LNCAP (cell line): ENCODE measurements at regions not wholly inside any gene's neighbourhood (a gene's known extent, or its start where the extent isn't known, plus 50 kb on each side); places are given as distances from the start of the nearest gene placed in this dataset.

Experiments
- CTCF ChIP-seq: fragments of 450-650 bp; IDR thresholded peaks from 2 replicates; pipeline ENCODE4 v1.5.1; 2017; ENCODE audit warnings: mild to moderate bottlenecking

DNA sequence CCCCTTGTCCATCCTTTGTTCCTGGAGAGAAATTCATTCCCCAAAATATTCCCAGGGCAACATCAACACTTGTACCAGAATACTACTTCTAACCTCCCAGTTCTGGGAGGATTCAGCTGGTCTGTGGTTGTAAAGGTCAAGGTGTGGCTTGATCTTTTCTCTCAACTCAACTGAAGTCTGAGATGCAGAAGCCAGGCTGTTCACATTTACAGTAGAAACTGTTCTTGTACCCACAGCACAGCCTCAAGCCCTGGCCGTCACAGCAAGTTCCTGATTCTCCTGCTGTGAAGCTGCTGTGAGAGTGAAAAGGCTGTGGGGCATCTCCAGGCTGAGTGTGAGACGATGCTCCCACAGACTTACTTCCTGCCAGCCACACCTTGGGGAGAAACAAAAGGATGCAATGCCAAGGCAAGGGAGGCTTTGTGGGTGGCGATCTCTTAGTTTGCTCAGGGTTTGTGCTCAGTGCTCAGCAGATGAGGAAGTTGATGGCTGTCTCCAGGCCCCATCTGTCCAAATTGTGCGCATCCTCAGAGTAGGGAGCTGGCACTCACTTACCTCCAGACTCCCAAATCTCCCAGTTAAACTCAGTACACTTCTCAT, 143.9 kb upstream of the FOXA2 start:
- TF ChIP-seq CTCF: no peak

GRCh38 chr20:22729180-22729579, 144.8 kb upstream of the FOXA2 start:
- no peak for TF ChIP-seq CTCF

DNA sequence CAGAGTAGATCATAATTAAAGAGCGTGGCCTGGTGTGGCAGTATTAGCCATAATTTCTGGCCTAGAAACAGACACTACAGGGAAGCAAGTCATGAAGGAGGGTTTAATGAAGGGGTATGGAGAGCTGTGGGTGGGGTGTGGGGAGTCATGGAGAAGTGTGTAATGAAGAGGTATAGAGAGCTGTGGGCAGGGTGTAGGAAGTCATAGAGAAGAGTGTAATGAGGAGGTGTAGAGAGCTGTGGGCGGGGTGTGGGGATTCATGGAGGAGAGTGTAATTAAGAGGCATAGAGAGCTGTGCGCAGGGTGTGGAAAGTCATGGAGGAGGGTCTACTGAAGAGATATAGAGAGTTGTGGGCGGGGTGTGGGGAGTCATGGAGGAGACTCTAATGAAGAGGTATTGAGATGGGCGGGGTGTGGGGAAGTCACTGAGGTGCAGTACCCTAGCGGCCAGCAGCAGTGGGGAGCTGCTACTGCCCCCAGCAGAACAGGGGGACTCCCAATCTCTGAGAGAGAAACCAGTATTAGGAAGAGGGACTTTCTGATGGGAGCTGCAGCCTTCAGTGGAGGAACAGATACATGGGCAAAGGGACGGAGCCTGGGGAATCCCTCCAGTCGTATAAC, 145.4 kb upstream of the FOXA2 start:
- no peak for TF ChIP-seq CTCF

DNA sequence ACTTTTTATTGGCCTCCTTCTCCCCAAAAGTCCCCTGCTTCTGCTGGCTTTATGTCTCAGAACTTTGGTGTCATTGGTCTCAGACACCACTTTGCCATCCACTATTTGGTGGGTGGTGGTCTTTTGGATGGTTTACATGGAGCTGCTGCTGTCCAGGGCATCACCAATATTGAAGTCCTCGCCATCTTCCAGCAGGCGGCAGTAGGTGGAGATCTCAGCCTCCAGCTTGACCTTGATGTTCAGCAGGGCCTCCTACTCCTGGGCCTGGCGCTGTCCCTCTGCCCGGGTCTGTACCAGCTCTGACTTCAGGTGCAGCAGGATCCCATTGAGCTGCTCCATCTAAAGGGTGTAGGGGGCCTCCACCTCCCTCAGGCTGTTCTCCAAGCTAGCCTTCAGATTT, 148.4 kb upstream of the FOXA2 start:
- 0 out of 2 replicates have a peak, but pooled peaks have one; percentile 21 for TF ChIP-seq CTCF

DNA sequence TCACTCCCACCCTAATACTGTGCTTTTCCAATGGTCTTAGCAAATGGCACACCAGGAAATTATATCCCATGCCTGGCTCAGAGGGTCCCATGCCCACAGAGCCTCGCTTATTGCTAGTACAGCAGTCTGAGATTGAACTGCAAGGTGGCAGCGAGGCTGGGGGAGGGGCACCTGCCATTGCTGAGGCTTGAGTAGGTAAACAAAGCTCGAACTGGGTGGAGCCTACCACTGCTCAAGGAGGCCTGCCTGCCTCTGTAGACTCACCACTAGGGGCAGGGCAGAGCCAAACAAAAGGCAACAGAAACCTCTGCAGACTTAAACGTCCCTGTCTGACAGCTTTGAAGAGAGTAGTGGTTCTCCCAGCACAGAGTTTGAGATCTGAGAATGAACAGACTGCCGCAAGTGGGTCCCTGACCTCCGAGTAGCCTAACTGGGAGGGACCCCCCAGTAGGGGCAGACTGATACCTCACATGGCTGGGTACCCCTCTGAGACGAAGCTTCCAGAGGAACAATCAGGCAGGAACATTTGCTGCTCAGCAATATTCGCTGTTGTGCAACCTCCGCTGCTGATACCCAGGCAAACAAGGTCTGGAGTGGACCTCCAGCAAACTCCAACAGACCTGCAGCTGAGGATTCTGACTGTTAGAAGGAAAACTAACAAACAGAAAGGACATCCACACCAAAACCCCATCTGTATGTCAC, 150.7 kb upstream of the FOXA2 start:
- TF ChIP-seq CTCF: peak; percentile 88

DNA sequence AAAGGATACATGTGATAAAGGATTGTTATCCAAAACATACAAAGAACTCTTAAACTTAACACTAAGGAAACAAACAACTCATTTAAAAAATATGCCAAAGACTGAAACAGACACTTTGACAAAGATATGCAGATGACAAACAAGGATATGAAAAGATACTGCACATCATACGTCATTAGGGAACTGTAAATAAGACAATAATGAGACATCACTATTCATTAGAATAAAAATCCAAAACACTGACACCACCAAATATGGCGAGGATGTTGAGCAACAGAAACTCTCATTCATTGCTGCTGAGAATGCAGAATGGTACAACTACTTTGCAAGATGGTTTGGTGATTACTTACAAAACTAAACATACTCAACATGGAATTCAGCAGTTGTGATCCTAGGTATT, 156.5 kb upstream of the FOXA2 start:
- no peak for TF ChIP-seq CTCF

GRCh38 chr20:22744341-22745193, 160.2 kb upstream of the FOXA2 start:
- no peak for TF ChIP-seq CTCF
